ENCODE measurements at regions not wholly inside any gene's neighbourhood (a gene's known extent, or its start where the extent isn't known, plus 50 kb on each side); places are given as distances from the start of the nearest gene placed in this dataset.

DNA sequence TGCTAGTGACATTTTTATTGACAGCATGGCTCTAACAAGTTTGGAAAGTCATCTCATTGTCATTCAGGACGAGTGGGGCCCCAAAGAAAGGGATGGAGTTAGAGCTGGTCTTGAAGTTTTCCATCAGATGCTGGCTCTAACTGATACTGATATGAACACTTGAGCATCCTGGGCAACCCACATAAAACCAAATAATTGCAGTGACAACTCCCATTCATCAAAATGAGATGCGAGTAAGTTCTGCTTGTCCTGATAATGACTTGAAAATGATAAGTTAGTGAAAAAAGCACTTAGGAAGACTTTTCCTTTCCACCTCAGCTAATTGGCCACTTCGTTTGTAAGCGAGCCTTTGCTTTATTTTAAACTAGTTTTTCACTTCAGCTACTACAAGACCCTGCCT is 147.6 kb downstream of the SP3 start:
- DNase-seq, result no peak
- H3K36me3 ChIP-seq (ENCODE audit: control insufficient read depth, insufficient read depth, low read length), result no peaks in the 10 kb centered on the region
- H3K4me3 ChIP-seq (ENCODE audit: insufficient read depth, low read depth, low read length, poor library complexity, severe bottlenecking), result no peak overlapping the region
- no peaks in the 10 kb centered on the region for H3K4me1 ChIP-seq (ENCODE audit: control insufficient read depth, insufficient read depth, low read length, poor library complexity, severe bottlenecking)
- H3K27ac ChIP-seq (ENCODE audit: insufficient read depth, low read length, poor library complexity, severe bottlenecking), result no peak overlapping the region
- H3K27me3 ChIP-seq (replicated peaks; ENCODE audit: control insufficient read depth, insufficient read depth, low read length, poor library complexity, severe bottlenecking), result no peaks in the 10 kb centered on the region
- no peaks in the 10 kb centered on the region for H3K9me3 ChIP-seq (ENCODE audit: control insufficient read depth, low read length)

DNA sequence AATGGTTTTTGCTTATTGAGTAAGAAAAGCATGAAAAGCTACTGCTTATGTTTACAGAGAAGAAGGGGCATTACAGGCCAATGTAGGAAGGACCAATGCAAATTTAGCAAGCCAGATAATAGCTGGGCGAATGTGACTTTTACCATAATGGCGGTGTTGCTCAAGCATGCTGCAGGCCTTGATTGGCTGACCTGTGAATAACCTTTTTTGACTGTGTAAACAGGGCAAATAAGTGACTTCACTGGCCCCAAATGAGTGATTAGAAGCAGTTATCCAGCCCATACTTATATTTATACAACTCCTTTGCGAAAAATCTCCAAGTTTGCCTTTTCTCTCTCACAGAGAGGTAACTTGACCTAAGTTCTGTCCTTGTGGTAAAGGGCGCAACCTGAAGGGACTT is 146.9 kb downstream of the SP3 start:
- Histone ChIP-seq H3K4me1 (ENCODE audit: control insufficient read depth, insufficient read depth, low read length, poor library complexity, severe bottlenecking) (no peaks in the 10 kb centered on the region), H3K9me3 (ENCODE audit: control insufficient read depth, low read length) (no peaks in the 10 kb centered on the region), H3K27ac (ENCODE audit: insufficient read depth, low read length, poor library complexity, severe bottlenecking) (no peak overlapping the region), H3K36me3 (ENCODE audit: control insufficient read depth, insufficient read depth, low read length) (no peaks in the 10 kb centered on the region), H3K4me3 (ENCODE audit: insufficient read depth, low read depth, low read length, poor library complexity, severe bottlenecking) (no peak overlapping the region), H3K27me3 (replicated peaks; ENCODE audit: control insufficient read depth, insufficient read depth, low read length, poor library complexity, severe bottlenecking) (no peaks in the 10 kb centered on the region)
- DNase-seq, result no peak

DNA sequence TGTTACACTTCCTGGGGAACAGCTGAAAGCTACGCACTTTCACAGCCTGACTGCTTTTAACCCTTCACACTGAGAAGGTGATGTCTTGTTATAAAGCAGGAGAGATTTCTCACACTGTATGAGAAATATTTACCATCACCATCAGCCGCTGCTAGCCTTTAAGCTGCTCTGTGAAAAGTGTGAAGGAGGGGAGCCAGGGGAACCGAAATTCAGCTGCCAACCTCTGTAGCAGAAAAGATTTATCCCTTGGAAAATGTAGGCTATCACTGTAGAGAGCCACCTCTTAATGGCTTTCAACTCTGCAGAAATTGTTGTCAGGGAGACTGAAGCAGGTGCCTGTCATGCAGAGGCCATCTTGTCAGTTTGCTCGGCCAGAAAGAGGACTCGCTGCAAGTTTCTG is 145.3 kb downstream of the SP3 start:
- H3K4me3 ChIP-seq (ENCODE audit: insufficient read depth, low read depth, low read length, poor library complexity, severe bottlenecking), result no peak overlapping the region
- DNase-seq, result no peak
- H3K36me3 ChIP-seq (ENCODE audit: control insufficient read depth, insufficient read depth, low read length), result no peaks in the 10 kb centered on the region
- H3K9me3 ChIP-seq (ENCODE audit: control insufficient read depth, low read length), result no peaks in the 10 kb centered on the region
- no peaks in the 10 kb centered on the region for H3K4me1 ChIP-seq (ENCODE audit: control insufficient read depth, insufficient read depth, low read length, poor library complexity, severe bottlenecking)
- no peaks in the 10 kb centered on the region for H3K27me3 ChIP-seq (replicated peaks; ENCODE audit: control insufficient read depth, insufficient read depth, low read length, poor library complexity, severe bottlenecking)
- H3K27ac ChIP-seq (ENCODE audit: insufficient read depth, low read length, poor library complexity, severe bottlenecking), result no peak overlapping the region

DNA sequence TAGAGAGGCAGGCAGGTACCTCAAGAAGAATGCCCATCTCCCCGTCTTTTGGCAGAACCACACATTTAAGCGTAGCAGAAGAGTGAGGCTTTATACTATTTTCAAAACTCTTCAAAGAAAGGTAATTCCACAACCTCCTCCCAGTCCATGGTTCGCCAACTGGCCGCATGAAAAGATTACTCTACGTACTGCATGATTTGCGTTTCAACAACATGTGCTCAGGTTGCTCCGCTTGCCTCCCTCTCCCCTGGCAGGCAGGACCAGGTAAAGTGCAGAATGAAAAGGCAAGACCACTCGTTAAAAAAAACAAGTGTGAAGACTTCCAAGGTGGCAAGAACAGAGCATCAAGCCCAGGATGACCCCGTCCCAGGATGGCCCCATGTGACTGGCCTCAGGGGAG is 143.7 kb downstream of the SP3 start:
- no peaks in the 10 kb centered on the region for H3K4me1 ChIP-seq (ENCODE audit: control insufficient read depth, insufficient read depth, low read length, poor library complexity, severe bottlenecking)
- no peaks in the 10 kb centered on the region for H3K27me3 ChIP-seq (replicated peaks; ENCODE audit: control insufficient read depth, insufficient read depth, low read length, poor library complexity, severe bottlenecking)
- H3K4me3 ChIP-seq (ENCODE audit: insufficient read depth, low read depth, low read length, poor library complexity, severe bottlenecking), result no peak overlapping the region
- H3K36me3 ChIP-seq (ENCODE audit: control insufficient read depth, insufficient read depth, low read length), result no peaks in the 10 kb centered on the region
- no peaks in the 10 kb centered on the region for H3K9me3 ChIP-seq (ENCODE audit: control insufficient read depth, low read length)
- no peak for DNase-seq
- H3K27ac ChIP-seq (ENCODE audit: insufficient read depth, low read length, poor library complexity, severe bottlenecking), result no peak overlapping the region

DNA sequence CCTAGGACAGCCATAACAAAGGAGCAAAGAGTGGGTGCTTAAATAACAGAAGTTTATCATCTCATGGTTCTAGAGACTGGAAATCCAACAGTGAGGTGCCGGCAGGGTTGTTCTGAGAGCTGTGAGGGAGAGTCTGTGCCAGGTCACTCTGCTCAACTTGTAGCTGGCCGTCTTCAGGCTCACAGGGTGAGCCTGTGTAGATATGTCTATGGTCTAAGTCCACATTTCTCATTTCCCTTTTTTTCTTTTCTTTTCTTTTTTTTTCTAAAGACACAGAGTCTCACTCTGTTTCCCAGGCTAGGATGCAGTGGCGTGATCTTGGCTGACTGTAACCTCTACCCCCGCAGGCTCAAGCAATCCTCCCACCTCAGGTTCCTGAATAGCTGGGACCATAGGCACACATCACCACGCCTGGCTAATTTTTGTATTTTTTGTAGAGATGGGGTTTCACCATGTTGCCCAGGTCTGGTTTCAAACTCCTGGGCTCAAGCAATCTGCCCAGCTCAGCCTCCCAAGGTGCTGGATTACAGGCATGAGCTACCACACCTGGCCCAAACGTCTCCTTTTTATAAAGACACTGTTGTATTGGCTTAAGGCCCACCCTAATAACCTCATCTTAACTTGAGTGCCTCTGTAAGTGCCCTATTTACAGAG is 142.2 kb downstream of the SP3 start:
- Histone ChIP-seq H3K27me3 (replicated peaks; ENCODE audit: control insufficient read depth, insufficient read depth, low read length, poor library complexity, severe bottlenecking) (no peaks in the 10 kb centered on the region), H3K4me3 (ENCODE audit: insufficient read depth, low read depth, low read length, poor library complexity, severe bottlenecking) (no peak overlapping the region), H3K4me1 (ENCODE audit: control insufficient read depth, insufficient read depth, low read length, poor library complexity, severe bottlenecking) (no peaks in the 10 kb centered on the region), H3K27ac (ENCODE audit: insufficient read depth, low read length, poor library complexity, severe bottlenecking) (no peak overlapping the region), H3K36me3 (ENCODE audit: control insufficient read depth, insufficient read depth, low read length) (no peaks in the 10 kb centered on the region), H3K9me3 (ENCODE audit: control insufficient read depth, low read length) (no peaks in the 10 kb centered on the region)
- no peak for DNase-seq

DNA sequence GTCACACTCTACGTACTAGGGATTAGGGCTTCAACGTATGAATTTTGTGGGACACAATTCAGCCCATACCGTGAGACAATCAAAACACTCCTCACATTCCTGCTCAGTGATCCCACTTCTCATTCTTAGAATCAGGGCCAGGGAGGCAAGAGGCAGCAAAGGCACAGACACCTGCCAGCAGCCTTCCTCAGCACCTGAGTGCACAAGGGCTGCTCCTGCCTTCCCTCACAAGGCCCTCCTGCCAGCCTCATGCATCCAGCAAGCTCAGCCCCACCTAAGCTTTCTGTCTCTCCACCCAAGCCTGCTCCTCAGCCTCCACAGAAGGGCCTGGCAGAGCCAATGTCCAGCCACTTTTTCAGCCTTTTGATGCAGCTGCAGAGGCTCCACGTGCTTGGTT is 141.6 kb downstream of the SP3 start:
- H3K4me3 ChIP-seq (ENCODE audit: insufficient read depth, low read depth, low read length, poor library complexity, severe bottlenecking), result no peak overlapping the region
- no peaks in the 10 kb centered on the region for H3K9me3 ChIP-seq (ENCODE audit: control insufficient read depth, low read length)
- no peaks in the 10 kb centered on the region for H3K36me3 ChIP-seq (ENCODE audit: control insufficient read depth, insufficient read depth, low read length)
- no peaks in the 10 kb centered on the region for H3K4me1 ChIP-seq (ENCODE audit: control insufficient read depth, insufficient read depth, low read length, poor library complexity, severe bottlenecking)
- H3K27ac ChIP-seq (ENCODE audit: insufficient read depth, low read length, poor library complexity, severe bottlenecking), result no peak overlapping the region
- H3K27me3 ChIP-seq (replicated peaks; ENCODE audit: control insufficient read depth, insufficient read depth, low read length, poor library complexity, severe bottlenecking), result no peaks in the 10 kb centered on the region
- no peak for DNase-seq

DNA sequence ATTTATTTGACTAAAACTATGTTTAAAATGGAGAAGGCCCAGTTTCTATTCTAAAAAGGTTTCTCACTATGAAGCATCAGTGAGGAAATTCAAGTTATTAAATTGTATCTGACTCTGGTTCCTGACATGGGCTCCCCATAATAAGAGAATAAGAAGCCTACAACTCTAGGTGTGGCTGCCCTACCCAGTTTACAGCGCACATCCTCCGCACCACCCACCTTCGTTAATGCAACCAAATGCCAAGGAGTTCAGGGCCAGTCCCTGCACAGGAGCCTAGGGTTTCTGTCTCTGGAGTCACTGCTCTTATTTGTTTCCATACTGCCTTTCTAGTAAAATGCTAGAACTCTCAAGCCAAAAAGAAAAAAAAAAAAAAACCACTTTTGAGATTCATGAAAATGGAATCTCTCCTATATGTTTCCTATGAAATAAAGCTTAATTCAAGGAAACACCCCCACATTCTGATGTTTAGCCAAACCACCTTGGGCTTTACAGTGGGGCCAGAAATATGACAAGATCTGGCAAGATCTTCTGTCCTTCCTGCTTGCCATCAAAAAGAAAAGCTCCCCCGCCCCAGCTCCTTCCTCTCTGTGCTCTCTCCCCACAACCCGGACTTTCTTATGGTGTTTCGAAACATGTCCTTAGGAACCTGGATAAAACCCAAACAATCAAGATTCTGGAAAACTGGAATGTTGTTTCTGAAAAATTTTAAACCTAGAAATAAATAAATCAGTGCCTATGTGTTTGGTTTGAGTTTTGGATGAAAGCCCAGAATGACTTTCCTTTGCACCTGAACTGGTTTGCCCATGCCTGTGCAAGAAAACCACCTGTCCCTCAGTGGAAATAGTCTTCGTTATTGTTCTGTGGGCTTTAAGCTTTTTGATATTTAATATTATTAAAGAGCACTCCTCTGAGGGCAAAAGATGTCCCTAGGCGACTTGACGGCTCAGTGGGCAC is 136.7 kb downstream of the SP3 start:
- no peaks in the 10 kb centered on the region for H3K4me1 ChIP-seq (ENCODE audit: control insufficient read depth, insufficient read depth, low read length, poor library complexity, severe bottlenecking)
- H3K9me3 ChIP-seq (ENCODE audit: control insufficient read depth, low read length), result no peaks in the 10 kb centered on the region

DNA sequence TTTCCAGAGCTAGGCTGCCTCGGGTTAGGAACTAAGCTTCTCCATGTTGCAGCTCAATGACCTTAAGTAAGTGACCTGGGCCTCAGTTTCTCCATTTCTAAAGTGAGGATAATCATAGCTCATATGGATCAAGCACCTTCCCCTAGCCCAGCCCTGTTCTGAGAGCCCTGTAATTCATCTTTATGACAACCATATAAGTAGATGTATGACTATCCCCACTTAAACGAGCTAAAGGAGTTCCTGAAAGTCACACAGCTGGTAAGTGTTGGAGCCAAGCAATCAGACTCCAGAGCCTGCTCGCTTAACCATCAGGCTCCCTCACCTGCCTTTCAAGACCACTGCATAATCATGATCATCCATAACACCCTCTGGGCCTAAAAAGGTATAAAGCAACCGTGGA is 135.4 kb downstream of the SP3 start:
- H3K4me3 ChIP-seq (ENCODE audit: insufficient read depth, low read depth, low read length, poor library complexity, severe bottlenecking), result no peak overlapping the region
- H3K4me1 ChIP-seq (ENCODE audit: control insufficient read depth, insufficient read depth, low read length, poor library complexity, severe bottlenecking), result no peaks in the 10 kb centered on the region
- no peak overlapping the region for H3K27ac ChIP-seq (ENCODE audit: insufficient read depth, low read length, poor library complexity, severe bottlenecking)
- peaks cover 4% of the 10 kb centered on the region for H3K27me3 ChIP-seq (replicated peaks; ENCODE audit: control insufficient read depth, insufficient read depth, low read length, poor library complexity, severe bottlenecking)
- no peak for DNase-seq
- no peaks in the 10 kb centered on the region for H3K36me3 ChIP-seq (ENCODE audit: control insufficient read depth, insufficient read depth, low read length)
- no peaks in the 10 kb centered on the region for H3K9me3 ChIP-seq (ENCODE audit: control insufficient read depth, low read length)

More for the DNA sequence above, 136.7 kb downstream of the SP3 start:
- Histone ChIP-seq H3K4me3 (ENCODE audit: insufficient read depth, low read depth, low read length, poor library complexity, severe bottlenecking) (no peak overlapping the region), H3K27me3 (replicated peaks; ENCODE audit: control insufficient read depth, insufficient read depth, low read length, poor library complexity, severe bottlenecking) (peaks cover 4% of the 10 kb centered on the region), H3K27ac (ENCODE audit: insufficient read depth, low read length, poor library complexity, severe bottlenecking) (no peak overlapping the region), H3K36me3 (ENCODE audit: control insufficient read depth, insufficient read depth, low read length) (no peaks in the 10 kb centered on the region)
- no peak for DNase-seq

DNA sequence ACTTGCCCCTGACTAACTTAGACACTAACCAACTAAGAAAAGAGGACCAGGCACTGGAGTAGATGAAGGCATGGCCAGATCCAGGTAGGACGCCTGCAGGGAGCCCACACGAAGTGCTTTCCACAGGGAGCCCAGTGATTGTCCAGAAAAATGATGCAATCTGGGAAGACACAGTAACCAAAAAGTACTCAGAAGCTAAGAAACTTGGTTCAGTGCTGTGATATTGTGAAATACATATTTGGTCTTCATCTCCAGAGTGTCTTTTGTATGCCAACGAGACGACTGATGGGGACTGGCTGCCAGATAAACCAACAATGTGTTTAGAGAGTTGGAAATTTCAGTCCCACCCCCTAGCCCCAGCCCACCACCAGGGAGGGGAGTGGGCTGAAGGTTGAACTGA is 135.0 kb downstream of the SP3 start:
- Histone ChIP-seq H3K36me3 (ENCODE audit: control insufficient read depth, insufficient read depth, low read length) (no peaks in the 10 kb centered on the region), H3K9me3 (ENCODE audit: control insufficient read depth, low read length) (no peaks in the 10 kb centered on the region), H3K27ac (ENCODE audit: insufficient read depth, low read length, poor library complexity, severe bottlenecking) (no peak overlapping the region), H3K4me1 (ENCODE audit: control insufficient read depth, insufficient read depth, low read length, poor library complexity, severe bottlenecking) (no peaks in the 10 kb centered on the region), H3K4me3 (ENCODE audit: insufficient read depth, low read depth, low read length, poor library complexity, severe bottlenecking) (no peak overlapping the region), H3K27me3 (replicated peaks; ENCODE audit: control insufficient read depth, insufficient read depth, low read length, poor library complexity, severe bottlenecking) (peaks cover 4% of the 10 kb centered on the region)
- DNase-seq, result no peak
